GM13976 (cell line): ENCODE measurements at regions not wholly inside any gene's neighbourhood (a gene's known extent, or its start where the extent isn't known, plus 50 kb on each side); places are given as distances from the start of the nearest gene placed in this dataset.

ENCODE experiments used
- DNase-seq: peaks from one replicate; pipeline ENCODE4 v3.0.0; 2012; ENCODE audit warnings: low spot score
- CTCF ChIP-seq: IDR thresholded peaks from 2 replicates; pipeline ENCODE4 v1.5.1; 2012; ENCODE audit warnings: borderline replicate concordance, mild to moderate bottlenecking; ENCODE audit not compliant: insufficient read depth; ENCODE audit errors: extremely low read depth, missing control alignments, control extremely low read depth
- in situ Hi-C: fragments of 300-500 bp; cut with MboI; formaldehyde crosslinking; loops from one replicate; pipeline ENCODE4 v1.12.0; 2022; ENCODE audit warnings: low sequenced_read_pairs, mixed read lengths, inconsistent platforms; ENCODE audit not compliant: unreplicated experiment

GRCh38 chr2:216970359-216970915 is 110.6 kb upstream of the TNP1 start:
- in situ Hi-C loops = no loop called here
- no peak for DNase-seq
- TF ChIP-seq CTCF = no peak

- in situ Hi-C loops = no loop called here
- no peak for DNase-seq
- no peak for TF ChIP-seq CTCF
Observed at GRCh38 chr2:216967889-216968288, 108.0 kb upstream of the TNP1 start.

GRCh38 chr2:216960671-216961268 is 100.9 kb upstream of the TNP1 start:
- no peak for DNase-seq
- no peak for TF ChIP-seq CTCF
- in situ Hi-C loops = no loop called here

GRCh38 chr2:216959433-216959832 is 99.6 kb upstream of the TNP1 start:
- TF ChIP-seq CTCF = no peak
- in situ Hi-C loops = no loop called here
- DNase-seq = no peak

GRCh38 chr2:216956820-216957493 is 97.1 kb upstream of the TNP1 start:
- in situ Hi-C loops = no loop called here
- no peak for TF ChIP-seq CTCF
- no peak for DNase-seq

- in situ Hi-C loops = no loop called here
- no peak for TF ChIP-seq CTCF
- DNase-seq = no peak
Observed at GRCh38 chr2:216951171-216951570, 91.3 kb upstream of the TNP1 start.
